OCI-LY3 (cell line): ENCODE measurements at regions not wholly inside any gene's neighbourhood (a gene's known extent, or its start where the extent isn't known, plus 50 kb on each side); places are given as distances from the start of the nearest gene placed in this dataset.

Experiments used
- H2AFZ ChIP-seq: fragments of 200-600, 300-600 bp; shearing (Covaris generic); 2 replicates; pipeline ENCODE4 v1.6.0; 2014; ENCODE audit warnings: antibody characterized with exemption, low read depth, low read length
- H3K27ac ChIP-seq: fragments of 200-600, 300-600 bp; sonication (generic); 2 replicates; pipeline ENCODE4 v1.5.1; 2014; ENCODE audit warnings: mild to moderate bottlenecking, low read length, moderate library complexity, mixed read lengths
- H3K27me3 ChIP-seq: fragments of 200-600, 300-600 bp; sonication (generic); 2 replicates; pipeline ENCODE4 v1.6.1; 2014; ENCODE audit warnings: low read depth, low read length, mixed read lengths
- H3K36me3 ChIP-seq: fragments of 200-600, 300-600 bp; sonication (generic); replicated peaks from 2 replicates; pipeline ENCODE3; 2014; ENCODE audit warnings: low read depth, low read length, mixed read lengths
- H3K4me1 ChIP-seq: fragments of 300-600, 200-600 bp; sonication (generic); 2 replicates; pipeline ENCODE4 v1.6.1; 2014; ENCODE audit warnings: low read length, mixed read lengths
- H3K4me2 ChIP-seq: fragments of 200-600, 300-600 bp; sonication (generic); 2 replicates; pipeline ENCODE4 v1.6.1; 2014; ENCODE audit warnings: low read length, mixed read lengths
- H3K4me3 ChIP-seq: fragments of 300-600, 200-600 bp; sonication (generic); 2 replicates; pipeline ENCODE4 v1.5.1; 2014; ENCODE audit warnings: antibody characterized with exemption, mild to moderate bottlenecking, low read length, moderate library complexity
- H3K79me2 ChIP-seq: fragments of 300-600, 200-600 bp; shearing (Covaris generic); 2 replicates; pipeline ENCODE4 v1.6.1; 2014; ENCODE audit warnings: mild to moderate bottlenecking, low read length, mixed read lengths
- H3K9ac ChIP-seq: fragments of 300-600, 200-600 bp; shearing (Covaris generic); 2 replicates; pipeline ENCODE4 v1.6.0; 2014; ENCODE audit warnings: mild to moderate bottlenecking, low read length, moderate library complexity
- H3K9me3 ChIP-seq: fragments of 200-600, 300-600 bp; shearing (Covaris generic); 2 replicates; pipeline ENCODE4 v1.6.1; 2014; ENCODE audit warnings: low read length, mixed read lengths; ENCODE audit not compliant: insufficient read depth
- H4K20me1 ChIP-seq: fragments of 200-600, 300-600 bp; sonication (generic); 2 replicates; pipeline ENCODE4 v1.6.1; 2016; ENCODE audit warnings: low read length, mixed read lengths; ENCODE audit not compliant: insufficient read depth
- EZH2phosphoT487 ChIP-seq: fragments of 200-600 bp; shearing (Covaris generic); IDR thresholded peaks from 2 replicates; pipeline ENCODE4 v1.6.1; 2018; ENCODE audit warnings: antibody characterized with exemption, mixed run types, low read depth
- TF ChIP-seq, protein P1 (sequence below): fragments of 200-600, 300-600 bp; sonication (generic); IDR thresholded peaks from 2 replicates; pipeline ENCODE4 v1.5.1; 2014; ENCODE audit warnings: antibody characterized with exemption, low read length, low read depth

DNA sequence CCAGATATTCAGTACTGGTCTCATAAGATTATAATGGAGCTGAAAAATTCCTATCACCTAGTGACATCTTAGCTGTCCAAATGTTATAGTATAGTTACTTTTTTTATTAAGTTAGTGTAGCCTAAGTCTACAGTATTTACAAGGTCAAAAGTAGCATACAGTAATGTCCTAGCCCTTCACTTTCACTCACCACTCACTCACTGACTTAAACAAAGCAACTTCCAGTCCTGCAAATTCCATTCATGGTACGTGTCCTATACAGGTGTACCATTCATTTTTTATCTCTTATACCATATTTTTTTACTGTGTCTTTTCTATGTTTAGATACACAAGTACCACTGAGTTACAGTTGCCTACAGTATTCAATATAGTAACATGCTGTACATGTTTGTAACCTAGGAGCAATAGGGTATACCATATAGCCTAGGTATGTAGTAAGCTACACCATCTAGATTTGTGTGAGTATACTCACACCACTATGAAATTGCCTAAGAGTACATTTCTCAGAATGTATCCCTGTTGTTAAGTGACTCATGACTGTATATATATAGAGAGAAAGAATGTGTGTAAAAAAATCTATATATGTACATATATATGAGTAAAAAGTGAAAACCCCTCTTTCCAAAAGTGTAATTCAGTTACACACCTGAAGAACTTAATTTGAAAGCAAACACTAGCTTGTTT, 234.8 kb upstream of the WWC1 start:
- Histone ChIP-seq H3K4me2 (no peak overlapping the region), H3K36me3 (no peaks in the 10 kb centered on the region), H3K9me3 (peaks cover 6% of the 10 kb centered on the region; the same call in 1 of the 2 replicates), H3K4me3 (no peak overlapping the region), H3K27ac (no peak overlapping the region), H4K20me1 (no peaks in the 10 kb centered on the region), H3K9ac (no peak overlapping the region), H2AFZ (no peak overlapping the region), H3K27me3 (0 out of 2 replicates have a peak, but pooled peaks cover 6% of the 10 kb centered on the region), H3K4me1 (no peaks in the 10 kb centered on the region), H3K79me2 (no peaks in the 10 kb centered on the region)
- TF ChIP-seq EZH2phosphoT487: no peak
- TF ChIP-seq, protein P1, sequence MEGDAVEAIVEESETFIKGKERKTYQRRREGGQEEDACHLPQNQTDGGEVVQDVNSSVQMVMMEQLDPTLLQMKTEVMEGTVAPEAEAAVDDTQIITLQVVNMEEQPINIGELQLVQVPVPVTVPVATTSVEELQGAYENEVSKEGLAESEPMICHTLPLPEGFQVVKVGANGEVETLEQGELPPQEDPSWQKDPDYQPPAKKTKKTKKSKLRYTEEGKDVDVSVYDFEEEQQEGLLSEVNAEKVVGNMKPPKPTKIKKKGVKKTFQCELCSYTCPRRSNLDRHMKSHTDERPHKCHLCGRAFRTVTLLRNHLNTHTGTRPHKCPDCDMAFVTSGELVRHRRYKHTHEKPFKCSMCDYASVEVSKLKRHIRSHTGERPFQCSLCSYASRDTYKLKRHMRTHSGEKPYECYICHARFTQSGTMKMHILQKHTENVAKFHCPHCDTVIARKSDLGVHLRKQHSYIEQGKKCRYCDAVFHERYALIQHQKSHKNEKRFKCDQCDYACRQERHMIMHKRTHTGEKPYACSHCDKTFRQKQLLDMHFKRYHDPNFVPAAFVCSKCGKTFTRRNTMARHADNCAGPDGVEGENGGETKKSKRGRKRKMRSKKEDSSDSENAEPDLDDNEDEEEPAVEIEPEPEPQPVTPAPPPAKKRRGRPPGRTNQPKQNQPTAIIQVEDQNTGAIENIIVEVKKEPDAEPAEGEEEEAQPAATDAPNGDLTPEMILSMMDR: no peak

- no peaks in the 10 kb centered on the region for H3K4me1 ChIP-seq
- H3K9me3 ChIP-seq: peaks cover 6% of the 10 kb centered on the region; the same call in 1 of the 2 replicates
- H3K36me3 ChIP-seq: no peaks in the 10 kb centered on the region
- H3K4me2 ChIP-seq: no peak overlapping the region
- H4K20me1 ChIP-seq: no peaks in the 10 kb centered on the region
- H3K27me3 ChIP-seq: peaks cover 9% of the 10 kb centered on the region
- H3K9ac ChIP-seq: no peak overlapping the region
- H2AFZ ChIP-seq: no peak overlapping the region
- no peak overlapping the region for H3K4me3 ChIP-seq
- no peaks in the 10 kb centered on the region for H3K79me2 ChIP-seq
- no peak overlapping the region for H3K27ac ChIP-seq
- TF ChIP-seq, protein P1: no peak
- no peak for TF ChIP-seq EZH2phosphoT487
These were observed 233.5 kb upstream of the WWC1 start for GRCh38 chr5:168057905-168058304.

- Histone ChIP-seq H3K9me3 (peaks cover 6% of the 10 kb centered on the region; the same call in 1 of the 2 replicates), H3K27ac (no peak overlapping the region), H3K79me2 (no peaks in the 10 kb centered on the region), H3K4me3 (no peak overlapping the region), H3K27me3 (peaks cover 11% of the 10 kb centered on the region), H3K36me3 (no peaks in the 10 kb centered on the region), H3K9ac (no peak overlapping the region), H3K4me1 (no peaks in the 10 kb centered on the region), H3K4me2 (no peak overlapping the region), H2AFZ (no peak overlapping the region), H4K20me1 (no peaks in the 10 kb centered on the region)
- TF ChIP-seq, protein P1: no peak
- no peak for TF ChIP-seq EZH2phosphoT487
These were observed 232.3 kb upstream of the WWC1 start for GRCh38 chr5:168059131-168059530.

- no peaks in the 10 kb centered on the region for H3K36me3 ChIP-seq
- peaks cover 6% of the 10 kb centered on the region; the same call in 1 of the 2 replicates for H3K9me3 ChIP-seq
- H3K4me3 ChIP-seq: no peak overlapping the region
- H3K4me2 ChIP-seq: no peak overlapping the region
- H3K4me1 ChIP-seq: no peaks in the 10 kb centered on the region
- no peaks in the 10 kb centered on the region for H3K79me2 ChIP-seq
- H3K27ac ChIP-seq: no peak overlapping the region
- TF ChIP-seq EZH2phosphoT487: no peak
- TF ChIP-seq, protein P1: no peak
- no peaks in the 10 kb centered on the region for H4K20me1 ChIP-seq
- H2AFZ ChIP-seq: no peak overlapping the region
- H3K27me3 ChIP-seq: peaks cover 19% of the 10 kb centered on the region
- H3K9ac ChIP-seq: no peak overlapping the region
These were observed 229.2 kb upstream of the WWC1 start for GRCh38 chr5:168062239-168062638.
